ENCODE measurements at regions not wholly inside any gene's neighbourhood (a gene's known extent, or its start where the extent isn't known, plus 50 kb on each side); places are given as distances from the start of the nearest gene placed in this dataset.
"Not testable (repeated sequence)": the region's sequence is repeated elsewhere in the genome, so short reads cannot be mapped to it uniquely, and the experiment has no call there.

DNA sequence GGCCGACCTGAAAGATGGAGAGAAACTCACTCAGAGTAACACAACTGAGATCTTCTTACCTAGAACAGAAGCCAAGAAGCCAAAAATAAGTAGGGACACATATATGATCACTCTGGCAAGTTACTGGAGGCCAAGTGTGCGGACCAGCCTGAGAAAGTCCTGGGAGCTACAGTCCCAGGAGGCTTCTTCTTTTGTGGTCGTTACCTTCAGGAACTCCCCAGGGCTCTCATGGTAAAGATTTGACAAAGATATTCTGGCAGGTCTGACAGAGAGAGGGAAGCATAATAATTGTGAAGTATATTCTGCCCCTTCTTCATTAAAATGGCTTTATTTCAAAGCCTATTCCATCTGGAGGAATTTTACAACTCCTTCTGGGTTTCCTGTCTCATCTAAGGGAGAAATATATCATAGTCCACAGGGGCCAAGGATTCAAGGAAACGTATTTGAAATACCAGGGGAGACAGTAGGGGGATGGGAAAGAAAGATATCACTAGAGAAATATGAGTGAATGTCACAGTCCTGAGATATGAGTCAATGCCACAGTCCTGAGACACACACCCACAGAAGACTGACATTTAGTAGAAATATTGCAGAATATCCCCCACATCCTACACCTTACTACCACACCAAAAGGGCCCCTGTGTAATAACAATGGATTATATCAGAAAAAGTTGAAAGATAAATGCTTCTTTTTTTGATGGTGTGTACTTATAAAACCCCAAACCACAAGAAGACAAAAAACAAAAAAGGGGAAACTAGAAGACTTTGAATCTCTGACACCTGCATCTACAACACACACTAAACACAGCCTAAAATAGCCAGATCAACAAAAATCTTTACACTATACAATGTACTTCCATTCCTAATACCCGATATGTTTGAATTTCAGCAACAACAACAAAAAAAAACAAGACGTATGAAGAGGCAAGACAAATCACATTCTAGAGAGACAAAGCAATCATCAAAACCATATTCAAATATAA lies 594.2 kb upstream of the NRG3 start:
- DNase-seq = no peak

DNA sequence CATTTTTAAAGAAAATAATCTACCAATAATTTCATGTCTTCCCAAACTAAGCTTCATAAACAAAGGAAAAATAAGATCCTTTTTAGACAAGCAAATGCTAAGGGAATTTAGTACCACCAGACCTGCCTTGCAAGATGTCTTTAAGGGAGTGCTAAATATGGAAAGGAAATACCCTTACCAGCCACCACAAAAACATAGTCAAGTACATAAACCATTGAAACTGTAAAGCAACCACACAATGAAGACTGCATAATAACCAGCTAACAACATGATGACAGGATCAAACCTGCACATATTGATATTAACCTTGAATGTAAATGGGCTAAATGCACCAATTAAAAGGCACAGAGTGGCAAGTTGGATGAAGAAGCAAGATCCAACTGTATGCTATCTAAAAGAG lies 586.5 kb upstream of the NRG3 start:
- DNase-seq = no peak

GRCh38 chr10:81297292-81297691 lies 577.7 kb upstream of the NRG3 start:
- DNase-seq = no peak

DNA sequence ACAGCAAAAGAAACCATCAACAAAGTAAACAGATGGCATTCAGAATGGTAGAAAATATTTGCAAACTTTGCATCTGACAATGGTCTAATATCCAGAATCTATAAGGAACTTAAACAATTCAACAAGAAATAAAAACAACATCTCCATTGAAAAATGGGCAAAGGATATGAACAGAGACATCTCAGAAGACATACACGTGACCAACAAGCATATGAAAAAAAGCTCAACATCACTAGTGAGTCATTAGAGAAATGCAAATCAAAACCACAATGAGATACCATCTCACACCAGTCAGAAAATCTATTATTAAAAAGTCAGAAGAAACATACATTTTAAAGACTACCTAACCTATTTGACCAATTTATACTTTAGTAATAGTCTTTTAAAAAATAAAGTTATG lies 571.3 kb upstream of the NRG3 start:
- no peak for DNase-seq

DNA sequence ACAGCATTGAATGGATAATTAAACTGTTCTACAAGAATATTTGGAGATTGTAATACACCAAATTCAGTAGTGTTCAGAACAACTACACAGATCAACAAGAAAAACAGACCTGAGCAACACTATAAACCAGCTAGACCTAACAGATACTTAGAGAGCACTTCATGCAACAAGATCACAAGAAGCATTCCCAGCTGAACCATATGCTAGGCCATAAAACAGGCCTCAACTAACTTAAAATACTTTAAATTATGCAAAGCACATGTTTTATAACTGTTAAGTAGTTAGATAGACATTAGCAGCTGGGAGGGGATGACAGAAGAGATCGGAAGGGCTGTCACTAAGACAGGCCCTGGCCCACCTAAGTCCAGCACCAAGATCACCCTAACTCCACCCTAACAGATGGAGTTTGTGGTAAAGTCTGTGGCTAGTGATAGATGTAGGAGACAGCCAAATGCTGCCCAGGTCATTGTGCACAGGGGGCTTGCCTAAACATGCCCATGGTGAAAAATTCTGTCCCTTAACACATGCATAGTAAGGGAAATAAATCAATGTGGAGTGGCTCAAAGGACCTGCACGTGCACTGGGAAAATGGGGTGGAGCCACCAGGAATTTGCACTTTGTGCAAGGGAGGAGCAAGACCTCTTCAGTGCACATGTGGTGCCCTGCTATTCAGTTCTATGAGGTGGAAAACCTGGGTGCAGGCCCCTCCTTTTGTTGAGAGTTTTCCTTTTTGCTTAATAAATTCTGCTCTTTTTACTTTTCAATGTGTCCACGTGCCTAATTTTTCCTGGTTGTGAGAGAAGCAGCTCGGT lies 567.8 kb upstream of the NRG3 start:
- DNase-seq = no peak

DNA sequence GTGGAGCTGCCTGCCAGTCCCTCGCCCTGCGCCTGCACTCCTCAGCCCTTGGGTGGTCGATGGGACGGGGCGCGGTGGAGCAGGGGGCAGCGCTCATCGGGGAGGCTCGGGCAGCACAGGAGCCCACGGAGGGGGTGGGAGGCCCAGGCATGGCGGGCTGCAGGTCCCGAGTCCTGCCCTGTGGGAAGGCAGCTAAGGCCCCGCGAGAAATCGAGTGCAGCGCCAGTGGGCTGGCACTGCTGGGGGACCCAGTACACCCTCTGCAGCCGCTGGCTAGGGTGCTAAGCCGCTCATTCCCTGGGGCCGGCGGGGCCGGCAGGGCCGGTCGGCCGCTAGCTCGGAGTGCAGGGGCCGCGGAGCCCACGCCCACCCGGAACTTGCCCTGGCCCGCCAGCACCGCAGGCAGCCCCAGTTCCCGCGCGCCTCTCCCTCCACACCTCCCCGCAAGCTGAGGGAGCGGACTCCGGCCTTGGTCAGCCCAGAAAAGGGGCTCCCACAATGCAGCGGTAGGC lies 565.9 kb upstream of the NRG3 start:
- DNase-seq = no peak

GRCh38 chr10:81314471-81314870 lies 560.5 kb upstream of the NRG3 start:
- no peak for DNase-seq

DNA sequence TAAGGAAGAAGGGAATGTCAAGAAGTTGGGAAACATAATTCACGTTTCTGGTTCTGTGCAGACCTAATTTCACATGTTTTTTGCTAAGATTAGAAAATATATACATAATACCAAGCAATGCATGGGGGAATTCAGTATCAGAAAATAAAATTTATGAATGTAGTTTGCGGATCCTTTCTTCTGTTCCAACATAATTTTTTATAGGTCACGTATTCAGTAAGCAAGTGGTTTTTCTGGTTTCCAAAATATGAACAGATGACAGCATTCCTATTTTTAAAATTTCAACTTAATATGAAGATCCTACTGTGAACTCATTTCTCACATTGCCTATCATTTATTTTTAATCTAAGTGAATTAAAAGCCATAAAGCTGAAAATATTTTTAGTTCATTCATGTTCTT lies 560.0 kb upstream of the NRG3 start:
- no peak for DNase-seq

GRCh38 chr10:81348003-81348402 lies 527.0 kb upstream of the NRG3 start:
- DNase-seq = no peak

GRCh38 chr10:81367132-81367531 lies 507.9 kb upstream of the NRG3 start:
- DNase-seq = no peak

DNA sequence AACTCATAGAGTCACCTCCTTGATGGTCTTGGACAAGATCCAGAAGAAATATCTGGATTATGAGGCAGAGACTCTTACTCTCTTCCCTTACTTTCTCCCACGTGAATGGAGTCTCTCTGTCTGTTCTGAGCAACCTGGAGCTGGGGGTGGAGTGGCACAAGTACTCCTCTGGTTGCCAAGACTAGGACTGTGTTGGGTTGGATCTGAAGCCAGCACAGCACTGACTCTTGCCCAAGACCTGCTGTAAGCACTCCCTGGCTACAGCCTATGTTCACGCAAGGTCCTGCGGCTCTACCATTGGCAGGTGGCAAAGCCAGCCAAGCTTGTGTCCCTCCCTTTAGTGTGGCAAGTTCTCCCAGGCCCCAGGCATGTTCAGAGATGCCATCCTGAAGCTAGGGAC lies 488.2 kb upstream of the NRG3 start:
- no peak for DNase-seq

- no peak for DNase-seq
Measured at GRCh38 chr10:81403451-81403850, 471.5 kb upstream of the NRG3 start.

DNA sequence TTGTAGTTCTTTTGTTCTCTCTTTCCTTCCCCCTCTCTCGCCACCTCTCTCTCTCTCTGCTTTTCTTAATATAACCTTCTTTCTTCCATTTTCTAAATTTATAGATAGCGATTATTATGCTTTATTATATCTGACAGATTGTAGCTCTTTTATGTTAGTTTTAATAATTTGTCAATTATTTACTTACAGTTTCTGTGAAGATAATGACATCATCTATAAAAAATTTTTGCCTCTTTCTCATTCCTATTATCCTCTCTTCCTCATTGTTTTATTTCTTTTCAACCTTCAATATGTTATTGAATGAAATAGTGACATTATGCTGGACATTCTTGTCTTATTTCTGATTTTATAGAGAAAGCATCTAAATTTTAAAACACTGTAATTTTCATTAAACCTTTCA lies 469.6 kb upstream of the NRG3 start:
- DNase-seq = no peak

DNA sequence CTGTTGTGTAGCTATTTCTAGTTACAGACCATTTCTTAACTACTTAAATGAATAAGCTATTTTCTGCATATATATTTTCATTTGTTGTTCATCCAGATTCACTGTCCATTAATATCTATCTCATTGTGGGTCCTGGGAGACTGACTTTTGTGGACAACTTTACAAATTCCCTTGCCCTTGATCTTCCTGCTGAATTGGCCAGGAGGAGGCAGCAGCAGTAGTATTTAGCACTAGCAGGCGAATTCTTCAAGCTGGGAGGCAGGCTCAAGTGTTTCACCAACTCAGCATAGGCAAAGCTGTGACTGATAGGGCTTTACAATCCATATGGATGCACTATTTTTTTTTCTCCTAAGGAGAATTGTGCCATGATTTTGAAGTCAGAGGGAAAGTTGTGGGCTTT lies 461.0 kb upstream of the NRG3 start:
- no peak for DNase-seq

DNA sequence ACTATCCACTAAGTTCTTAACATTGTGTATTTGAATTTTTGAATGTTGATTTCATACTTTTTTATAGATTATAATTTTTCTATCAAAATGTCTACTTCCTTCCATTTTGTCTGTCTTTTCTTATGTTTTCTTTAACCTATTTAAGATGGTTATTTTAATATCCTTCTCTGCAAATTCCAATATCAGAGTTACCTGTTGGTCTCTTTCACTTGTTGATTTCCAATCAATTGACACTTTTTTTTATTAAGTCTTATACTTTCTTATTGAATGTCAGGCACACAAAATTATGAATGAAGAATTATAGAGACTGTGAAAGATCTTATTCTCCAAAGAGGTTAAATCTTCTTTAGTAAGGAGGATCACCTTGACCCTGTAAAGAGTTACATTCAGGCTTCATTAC lies 448.3 kb upstream of the NRG3 start:
- DNase-seq = no peak

- DNase-seq = no peak
Measured at GRCh38 chr10:81428456-81429134, 446.4 kb upstream of the NRG3 start.

- DNase-seq = no peak
Measured at GRCh38 chr10:81439445-81439844, 435.5 kb upstream of the NRG3 start.

- DNase-seq = not testable (repeated sequence)
Measured at GRCh38 chr10:81441624-81442023, 433.4 kb upstream of the NRG3 start.

DNA sequence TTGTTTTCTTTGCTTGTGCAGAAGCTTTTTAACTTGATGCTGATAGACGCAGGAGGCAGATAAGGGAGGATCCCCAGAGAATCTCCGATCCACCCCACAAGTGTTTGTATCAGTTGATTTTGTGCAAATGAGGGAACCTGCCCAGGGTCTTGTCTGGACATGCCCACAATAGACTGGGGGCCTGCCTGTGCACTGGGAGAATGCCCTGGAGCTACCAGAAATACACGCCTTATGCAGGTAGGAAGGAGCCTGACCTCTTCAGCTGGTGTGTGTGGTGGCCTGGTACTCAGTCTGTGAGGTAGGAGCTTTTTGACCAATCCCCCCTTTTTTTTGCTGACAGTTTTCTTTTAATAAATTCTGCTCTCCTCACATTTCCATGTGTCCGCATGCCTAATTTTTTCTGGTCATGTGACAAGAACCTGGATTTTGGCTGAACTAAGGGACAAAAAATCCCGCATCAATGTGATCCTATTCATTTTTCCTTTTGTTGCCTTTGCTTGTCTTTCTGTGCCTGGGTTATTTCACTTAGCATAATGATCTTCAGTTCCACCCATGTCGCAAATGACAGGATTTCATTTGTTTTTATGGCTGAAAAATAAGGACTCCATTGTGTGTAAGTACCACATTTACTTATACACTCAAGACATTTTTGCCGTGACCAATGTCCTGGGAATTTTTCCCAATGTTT lies 430.6 kb upstream of the NRG3 start:
- no peak for DNase-seq

DNA sequence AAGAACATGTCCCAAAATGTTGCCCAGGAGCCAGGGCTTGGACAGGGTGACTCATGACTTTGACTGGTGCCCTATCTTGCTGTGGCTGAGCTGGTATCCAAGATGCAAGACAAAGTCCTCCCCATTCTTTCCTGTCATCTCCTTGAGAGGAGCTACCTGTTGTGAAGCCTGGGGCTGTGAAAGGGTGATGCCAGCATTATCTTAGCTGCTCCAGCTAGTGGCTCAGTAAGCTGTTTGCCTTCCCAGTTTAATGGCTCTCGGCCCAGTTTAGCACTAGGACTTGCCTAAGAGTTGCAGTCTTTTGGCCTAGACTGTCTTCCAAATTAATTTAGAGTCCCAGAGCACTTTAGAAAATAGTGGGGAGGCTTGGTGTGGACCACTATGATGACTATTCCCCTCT lies 424.3 kb upstream of the NRG3 start:
- DNase-seq = no peak

- DNase-seq = no peak
Measured at GRCh38 chr10:81472927-81473470, 402.0 kb upstream of the NRG3 start.

DNA sequence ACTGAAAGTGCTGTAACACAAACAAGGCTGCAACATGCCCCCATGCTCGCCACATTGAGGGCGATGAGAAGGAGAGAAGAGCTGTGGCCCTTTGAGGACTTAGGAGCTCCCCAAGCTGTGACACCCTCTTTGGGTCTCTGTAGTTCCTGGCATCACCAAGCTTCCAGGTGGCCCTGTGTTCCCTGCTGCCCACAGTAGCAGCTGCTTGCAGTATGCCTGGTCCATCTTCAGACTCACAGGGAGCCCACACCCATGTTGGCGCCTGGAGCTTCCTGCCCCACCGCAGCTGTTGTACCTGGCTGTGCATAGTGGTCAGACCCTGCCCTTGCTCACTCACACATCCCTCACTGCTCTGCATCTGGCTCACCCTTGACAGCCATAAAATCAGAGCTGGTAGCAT lies 401.2 kb upstream of the NRG3 start:
- no peak for DNase-seq
